HG03039 (cell line): ENCODE measurements at regions not wholly inside any gene's neighbourhood (a gene's known extent, or its start where the extent isn't known, plus 50 kb on each side); places are given as distances from the start of the nearest gene placed in this dataset.
"Not testable (repeated sequence)": the region's sequence is repeated elsewhere in the genome, so short reads cannot be mapped to it uniquely, and the experiment has no call there.

Experiments
- ATAC-seq: cut with Tn5 transposase; IDR thresholded peaks from one replicate; pipeline ENCODE4 v1.9.1; 2021; ENCODE audit warnings: mild to moderate bottlenecking, moderate library complexity; ENCODE audit not compliant: unreplicated experiment

DNA sequence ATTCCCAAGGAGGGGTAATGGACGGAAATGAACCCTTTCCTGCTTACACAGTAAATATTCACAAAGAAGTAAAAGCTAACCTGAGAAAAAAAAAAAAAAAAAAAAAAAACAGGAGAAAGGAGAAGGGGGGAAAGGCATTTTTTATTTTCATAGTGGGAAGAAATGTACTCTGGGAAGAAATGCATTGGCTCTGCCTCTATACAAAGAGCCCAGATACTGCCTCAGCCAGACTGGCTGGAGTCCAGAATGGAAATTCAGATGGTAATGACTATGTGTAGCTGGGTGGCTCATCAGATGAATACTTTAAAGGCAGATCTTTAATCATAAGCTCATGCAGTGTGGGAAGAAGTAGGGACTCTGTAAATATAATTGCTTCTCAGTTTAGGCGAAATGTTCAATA lies 124.9 kb upstream of the ZNF608 start:
- no peak for ATAC-seq

DNA sequence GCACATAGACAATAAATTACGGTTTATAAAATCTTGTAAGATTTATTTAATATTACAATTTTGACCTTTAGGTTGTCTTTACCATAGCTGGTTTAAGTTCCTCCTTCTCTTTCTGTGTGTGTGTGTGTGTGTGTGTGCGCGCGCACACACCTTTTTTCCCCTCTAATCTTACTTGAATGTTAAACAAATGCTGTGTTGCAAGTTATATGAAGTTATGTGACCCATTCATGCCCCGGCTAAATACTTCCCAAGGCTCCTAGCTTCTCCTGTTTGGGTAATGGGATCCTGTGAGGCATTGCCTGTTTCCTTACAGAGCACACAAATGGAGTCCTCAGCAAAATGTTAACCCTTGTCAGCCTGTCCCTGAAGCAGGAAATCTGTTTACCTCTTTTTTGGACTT lies 125.6 kb upstream of the ZNF608 start:
- no peak for ATAC-seq

DNA sequence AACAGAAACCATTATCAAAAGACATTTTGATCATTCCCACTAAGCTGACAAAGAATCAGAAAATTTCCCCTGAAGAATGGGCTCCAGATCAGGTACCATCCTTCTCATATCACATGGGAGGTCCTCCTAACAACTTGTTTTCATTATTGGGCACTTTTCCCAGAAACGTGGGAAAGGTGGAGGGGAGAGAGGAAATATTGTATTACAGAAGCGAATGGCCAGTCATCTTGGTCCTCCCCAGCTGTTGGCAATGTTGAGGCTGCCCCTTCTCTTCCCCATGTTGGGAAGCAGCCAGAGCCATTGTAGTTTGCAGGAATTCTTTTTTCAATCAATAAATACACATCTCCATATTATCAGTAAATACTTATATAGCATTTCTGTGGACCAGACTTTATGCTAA lies 126.2 kb upstream of the ZNF608 start:
- no peak for ATAC-seq

DNA sequence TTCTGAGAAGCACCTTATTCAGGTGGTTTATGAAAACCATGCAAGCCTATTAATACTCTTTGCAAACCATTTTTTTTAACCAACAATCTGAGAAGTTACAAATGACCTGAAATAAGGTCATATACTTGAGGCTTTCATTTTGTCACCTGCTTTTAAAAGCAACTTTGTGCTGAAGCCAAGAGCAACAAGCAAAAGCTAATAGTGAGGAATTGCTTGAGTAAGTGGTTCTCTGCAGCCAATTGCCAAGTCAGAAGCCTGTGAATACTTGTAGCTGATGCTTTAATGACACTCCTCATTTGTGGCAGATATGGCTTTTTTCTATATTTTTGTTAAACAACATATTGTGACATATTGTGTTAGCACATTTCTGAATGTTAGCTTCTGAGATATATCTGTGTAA lies 126.7 kb upstream of the ZNF608 start:
- no peak for ATAC-seq

DNA sequence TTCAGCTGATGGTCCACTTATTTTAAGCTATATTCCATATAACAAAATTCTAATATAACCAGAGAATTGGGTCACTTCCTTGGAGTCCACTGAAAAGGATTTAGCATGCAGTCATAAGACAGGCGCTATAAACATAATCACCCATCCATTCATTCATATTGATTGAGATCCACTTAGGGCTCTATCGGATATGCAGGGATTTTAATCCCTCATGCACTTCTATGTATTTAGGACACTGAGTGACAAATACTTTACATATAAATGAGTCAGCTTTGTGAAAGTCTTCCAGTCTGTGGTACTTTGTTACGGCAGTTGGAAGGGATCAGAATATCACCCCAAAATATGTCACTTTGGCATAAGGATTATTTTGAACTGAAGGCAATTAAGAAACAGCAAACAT lies 127.3 kb upstream of the ZNF608 start:
- ATAC-seq = no peak

DNA sequence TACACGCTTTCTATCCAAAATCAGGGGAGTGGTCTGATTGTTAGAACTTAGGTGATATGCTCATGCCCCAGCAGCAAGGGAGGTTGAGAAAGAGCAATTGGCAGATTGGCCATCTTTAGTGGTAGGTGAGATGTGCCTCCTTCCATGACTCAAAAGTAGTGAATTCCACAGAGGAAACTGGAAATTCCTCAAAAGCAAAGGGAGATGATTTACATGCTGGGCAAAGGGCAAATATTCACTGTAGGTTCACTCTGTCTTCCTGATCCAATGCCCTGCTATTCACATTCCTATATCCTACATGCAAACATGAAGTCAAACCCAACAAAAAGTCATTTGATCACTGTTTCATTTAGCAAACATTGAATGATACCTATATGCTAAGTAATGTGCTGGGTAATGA lies 130.1 kb upstream of the ZNF608 start:
- no peak for ATAC-seq

DNA sequence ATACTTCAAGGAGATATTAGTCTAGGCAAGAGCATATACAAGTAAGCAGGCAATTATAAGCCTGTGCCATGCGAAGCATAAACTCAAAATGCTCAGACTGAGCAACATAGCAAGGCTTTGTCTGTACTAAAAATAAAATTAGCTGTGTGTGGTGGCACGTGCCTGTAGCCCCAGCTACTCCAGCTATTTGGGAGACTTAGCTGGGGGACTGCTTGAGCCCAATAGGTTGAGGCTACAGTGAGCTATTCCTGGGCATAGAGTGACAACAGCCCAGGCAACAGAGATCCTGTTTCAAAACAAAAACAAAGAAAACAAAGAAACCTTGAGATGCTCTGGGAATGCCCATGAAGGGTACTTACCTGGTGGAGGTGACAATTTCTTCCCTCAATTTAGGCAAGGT lies 130.5 kb upstream of the ZNF608 start:
- no peak for ATAC-seq

DNA sequence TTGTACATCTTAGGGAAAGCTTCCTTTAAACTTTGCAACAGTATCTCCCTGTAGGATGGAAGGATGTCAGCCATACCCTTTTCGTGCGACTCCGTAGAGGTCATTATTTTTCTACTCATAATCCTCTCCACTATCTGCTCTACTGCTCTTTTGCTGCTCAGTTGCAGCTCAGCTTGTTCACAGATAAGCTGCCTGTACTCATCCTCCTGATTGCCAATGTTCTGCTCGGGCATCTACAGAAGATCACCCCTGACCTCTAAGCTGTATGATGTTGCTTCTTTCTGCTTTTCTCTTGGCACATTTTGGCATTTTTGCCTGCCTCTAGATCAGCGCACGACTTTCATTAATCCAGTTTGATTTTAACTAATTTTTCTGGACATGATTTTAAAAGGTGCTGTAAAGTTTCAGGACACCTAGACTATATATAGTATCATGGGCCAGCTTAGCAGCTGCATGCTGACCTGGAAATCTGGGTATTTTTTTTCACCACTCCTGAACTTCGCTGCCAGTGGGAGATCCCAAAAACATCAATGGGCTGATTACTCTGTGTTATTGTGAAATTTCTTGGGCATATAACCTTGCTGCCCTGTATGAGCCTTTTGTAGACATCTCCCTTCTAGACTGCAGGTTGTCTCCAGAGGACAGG lies 131.2 kb upstream of the ZNF608 start:
- no peak for ATAC-seq

DNA sequence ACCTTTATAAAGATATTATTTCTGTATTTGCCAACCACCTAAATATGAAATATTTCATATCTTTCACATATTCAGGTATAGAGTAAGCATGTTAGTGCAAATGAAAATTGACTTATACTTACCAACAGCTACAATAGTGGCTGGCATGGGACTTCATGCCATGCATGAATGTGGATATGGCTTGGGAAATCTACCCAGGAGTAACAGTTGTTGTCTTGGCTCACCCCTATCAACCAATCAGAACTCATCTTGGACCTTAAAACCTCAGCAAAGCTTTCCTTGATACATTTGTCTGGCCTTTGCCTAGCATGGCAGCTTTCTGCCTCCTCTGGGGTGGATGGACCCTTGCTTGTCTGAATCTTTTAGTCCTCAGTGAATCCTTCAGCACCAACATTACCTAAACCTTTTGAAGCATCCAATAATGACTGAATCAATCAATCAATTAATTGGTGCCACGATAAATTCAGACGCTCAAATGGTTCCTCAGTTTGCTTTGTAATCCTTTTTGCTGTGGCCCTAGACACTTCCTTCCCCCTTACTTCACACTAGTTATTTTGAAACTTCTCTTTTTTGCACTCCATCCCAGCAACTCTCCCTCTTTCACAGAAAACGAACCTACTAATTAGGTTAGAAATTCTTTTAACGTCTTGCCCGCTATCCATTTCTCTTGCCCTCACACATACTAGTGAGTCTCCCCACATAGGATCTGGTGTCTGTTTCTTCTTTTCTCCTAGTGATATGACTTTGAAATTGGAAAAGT lies 132.3 kb upstream of the ZNF608 start:
- no peak for ATAC-seq

DNA sequence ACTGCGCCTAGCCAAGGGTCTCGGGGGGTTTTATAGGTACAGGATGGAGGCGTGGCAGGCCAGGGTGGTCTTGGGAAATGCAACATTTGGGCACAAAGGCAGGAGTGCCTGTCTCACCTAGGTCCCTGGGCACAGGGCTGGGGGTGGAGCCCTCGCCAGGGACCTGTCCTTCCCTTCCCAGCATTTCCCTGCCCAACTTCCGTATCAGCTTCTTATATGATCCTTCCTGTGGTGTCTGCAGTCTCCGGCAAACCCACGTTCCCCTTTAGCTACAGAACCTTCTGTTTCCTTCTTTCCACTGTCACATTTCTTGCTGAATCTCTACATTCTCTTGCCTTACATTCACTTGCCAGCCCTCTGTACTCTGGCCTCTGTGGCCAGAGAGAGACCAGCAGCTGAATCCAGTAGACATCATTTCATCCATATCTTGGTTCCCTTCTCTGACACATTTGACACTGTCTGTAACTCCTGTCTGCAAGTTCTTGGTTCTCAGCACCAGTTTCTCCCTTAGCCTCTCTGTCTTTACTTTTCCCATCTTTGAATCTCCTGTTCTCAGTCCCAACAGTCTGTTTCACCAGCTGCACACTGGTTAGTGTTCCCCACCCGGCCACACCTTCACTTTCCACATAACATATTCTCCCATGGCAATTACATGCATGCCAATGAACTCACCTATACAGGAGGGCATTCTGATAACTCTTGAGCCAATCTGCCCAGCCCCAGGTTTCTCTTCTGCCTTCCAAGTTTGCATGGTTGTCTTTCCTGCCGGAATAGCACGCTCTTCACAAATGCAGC lies 134.7 kb upstream of the ZNF608 start:
- ATAC-seq = no peak

DNA sequence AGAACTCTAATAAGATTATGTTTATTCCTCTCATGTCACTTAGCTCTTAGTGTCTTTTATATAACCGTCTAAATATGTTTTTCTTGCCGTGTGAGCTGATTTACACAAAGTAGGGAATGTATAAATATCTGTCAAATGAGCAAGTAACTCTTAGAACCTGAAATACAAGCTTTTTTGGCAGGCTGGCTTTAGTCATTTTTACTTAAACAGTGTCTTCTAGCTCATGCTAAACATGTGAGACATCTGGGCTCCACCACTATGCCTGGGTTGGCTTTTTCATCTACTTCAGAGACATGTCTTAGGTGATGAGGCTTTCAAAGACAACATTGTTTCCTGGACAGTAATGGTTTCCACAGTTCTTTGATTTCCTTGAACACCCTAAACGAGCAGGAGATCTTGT lies 137.2 kb upstream of the ZNF608 start:
- ATAC-seq = no peak

DNA sequence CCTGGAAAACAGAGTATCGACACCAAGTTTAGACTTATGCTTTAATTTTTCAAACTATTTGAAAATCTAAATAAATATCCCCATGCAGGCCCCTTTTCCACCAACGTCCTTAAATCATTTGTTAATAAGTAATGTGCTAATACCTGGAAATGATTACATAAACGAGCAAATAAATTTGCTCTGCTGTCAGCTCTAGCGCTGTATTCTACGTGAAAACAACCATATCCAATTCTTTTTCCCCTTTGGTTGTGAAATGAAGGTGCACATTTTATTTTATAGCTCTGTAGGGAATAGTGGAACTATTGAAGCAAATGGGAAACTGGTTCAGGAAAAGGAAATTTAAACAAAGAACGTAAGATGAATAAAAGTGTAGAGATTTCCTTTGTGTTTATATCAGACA lies 137.7 kb upstream of the ZNF608 start:
- ATAC-seq = no peak

DNA sequence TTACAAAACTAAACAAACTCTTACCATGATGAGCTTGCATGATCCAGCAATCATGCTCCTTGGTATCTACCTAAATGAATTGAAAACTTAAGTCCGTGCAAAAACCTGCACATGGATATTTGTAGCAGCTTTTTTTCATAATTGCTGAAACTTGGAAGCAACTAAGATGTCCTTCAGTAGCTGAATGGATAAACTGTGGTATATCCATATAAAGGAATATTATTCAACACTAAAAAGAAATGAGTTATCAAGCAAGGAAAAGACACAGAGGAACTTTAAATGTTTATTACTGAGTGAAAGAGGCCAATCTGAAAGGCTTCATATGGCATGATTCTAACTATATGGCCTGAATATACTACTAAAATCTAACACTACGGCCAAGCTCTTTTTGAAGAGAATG lies 139.1 kb upstream of the ZNF608 start:
- no peak for ATAC-seq

DNA sequence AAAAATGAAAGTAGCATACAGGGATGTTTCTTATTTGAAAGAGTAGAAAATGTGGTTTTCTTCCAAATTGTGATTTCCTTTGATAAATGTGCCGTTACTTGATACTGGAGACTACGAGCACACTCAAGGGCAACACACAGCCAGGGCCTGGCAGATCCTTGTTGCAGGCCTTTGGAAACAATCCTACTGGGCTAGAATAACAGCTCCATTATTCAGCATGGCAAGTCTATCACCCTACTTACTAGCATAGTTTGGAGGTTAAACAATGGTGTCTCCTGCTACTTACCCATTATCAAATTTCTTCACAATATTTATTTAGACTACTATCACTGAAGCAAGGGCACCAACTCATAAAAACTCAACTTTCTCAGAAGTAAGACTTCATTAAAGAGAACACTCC lies 140.8 kb upstream of the ZNF608 start:
- no peak for ATAC-seq

DNA sequence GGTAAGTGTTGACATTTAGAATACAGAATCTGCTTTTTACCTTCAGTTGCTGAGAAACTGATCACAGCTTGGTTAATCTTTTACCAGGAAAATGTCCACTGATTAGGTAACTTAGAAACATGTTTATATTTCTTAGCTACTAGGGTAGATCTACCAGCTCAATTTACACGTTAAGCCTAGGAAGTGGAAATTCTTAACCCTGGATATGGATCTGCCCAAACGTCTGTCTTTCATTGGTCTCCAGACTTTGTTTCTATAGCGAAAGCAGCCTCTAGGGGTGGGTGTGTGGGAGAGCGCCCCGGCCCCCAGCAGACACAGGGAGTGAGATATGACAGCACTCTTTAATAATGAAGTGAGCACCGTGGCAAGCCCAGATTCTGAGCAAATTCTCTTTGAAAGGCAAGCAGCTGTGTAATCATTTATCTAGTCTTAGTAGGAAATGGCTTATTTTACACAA lies 141.6 kb upstream of the ZNF608 start:
- ATAC-seq = no peak

DNA sequence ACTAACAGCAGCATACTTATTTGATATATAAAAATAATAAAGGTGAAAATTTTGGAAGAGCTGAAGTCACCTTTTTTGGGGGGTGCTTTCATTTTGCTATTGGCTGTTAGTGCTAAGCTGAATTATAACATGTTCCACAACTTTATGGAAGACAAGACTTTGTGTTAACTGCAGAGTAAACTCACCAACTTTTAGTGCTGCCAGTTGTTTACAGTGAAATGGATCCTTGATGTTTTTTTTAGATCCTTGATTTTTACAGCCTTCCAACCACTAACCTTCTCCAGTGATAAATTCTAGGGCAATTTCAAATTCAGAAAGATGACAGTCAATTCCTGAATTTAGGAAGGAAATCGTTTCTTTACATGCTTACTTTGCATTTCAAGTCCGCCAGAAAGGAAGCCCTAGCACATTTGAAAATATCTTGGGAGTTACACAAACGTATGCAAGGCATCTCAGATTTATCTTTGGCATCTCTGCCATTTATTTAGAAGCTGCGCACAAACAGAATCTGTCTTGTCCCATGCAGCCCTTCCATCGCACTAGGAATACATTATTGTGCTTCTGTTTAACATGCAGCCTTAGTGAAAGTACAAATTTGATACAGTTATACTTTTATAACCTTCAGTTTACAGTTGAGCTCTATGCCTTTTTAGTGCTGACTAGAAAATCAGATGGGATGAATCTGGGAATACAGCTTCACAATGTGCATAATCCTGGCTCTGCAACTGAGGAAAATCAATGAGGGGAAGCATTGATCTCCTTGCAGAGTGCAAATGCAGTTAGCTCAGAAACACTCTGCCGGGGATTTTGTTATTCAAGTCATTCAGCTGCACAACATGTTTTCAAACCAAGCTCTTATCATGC lies 142.4 kb upstream of the ZNF608 start:
- ATAC-seq = no peak

DNA sequence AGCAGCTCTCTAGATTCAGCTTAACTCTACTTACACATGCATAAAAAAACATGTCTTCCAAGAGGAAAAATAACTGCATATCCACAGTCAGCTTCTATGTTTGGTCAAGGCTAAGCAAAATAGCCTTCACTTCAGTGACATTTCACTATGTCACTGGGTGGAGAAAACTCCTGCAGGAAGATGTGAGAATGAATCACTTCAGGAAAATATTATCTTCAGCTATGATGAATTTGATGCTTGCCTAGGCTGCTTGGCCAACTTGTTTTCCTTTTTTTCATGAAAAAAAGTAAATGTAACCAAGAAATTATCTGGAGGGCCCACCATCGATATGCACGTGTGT lies 143.0 kb upstream of the ZNF608 start:
- no peak for ATAC-seq

DNA sequence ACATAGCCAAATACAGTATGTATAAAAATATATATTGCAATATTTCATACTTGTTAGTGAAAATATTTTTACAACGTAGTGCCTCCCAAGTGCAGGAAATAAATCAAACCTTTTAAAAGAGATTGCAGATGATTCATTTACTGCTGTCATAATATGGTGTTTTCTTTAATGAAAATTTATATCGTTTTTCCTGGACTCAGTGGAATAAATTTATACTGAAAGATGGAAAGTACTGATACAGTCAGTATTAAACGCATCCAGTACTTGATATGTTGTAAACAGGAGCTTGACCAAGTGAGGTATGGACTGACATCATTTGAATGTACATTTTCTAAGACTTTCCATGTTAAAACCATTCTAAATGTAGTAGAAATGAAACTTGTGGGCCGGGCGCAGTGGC lies 143.4 kb upstream of the ZNF608 start:
- ATAC-seq = no peak

DNA sequence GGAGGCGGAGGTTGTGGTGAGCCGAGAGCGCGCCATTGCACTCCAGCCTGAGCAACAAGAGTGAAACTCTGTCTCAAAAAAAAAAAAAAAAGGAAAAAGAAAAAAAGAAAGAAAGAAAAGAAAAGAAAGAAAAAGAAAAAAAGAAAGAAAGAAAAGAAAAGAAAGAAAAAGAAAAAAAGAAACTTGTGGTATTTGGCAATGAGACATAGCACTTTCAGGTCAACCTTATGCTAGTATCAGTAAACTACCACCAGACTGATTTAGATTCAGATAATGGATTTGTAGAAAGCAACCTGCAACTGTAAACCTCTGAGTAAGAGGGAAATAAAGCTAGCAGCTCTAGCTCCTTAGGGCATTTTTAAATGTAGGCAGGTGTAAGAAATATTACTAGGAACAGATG lies 144.0 kb upstream of the ZNF608 start:
- ATAC-seq = not testable (repeated sequence)

DNA sequence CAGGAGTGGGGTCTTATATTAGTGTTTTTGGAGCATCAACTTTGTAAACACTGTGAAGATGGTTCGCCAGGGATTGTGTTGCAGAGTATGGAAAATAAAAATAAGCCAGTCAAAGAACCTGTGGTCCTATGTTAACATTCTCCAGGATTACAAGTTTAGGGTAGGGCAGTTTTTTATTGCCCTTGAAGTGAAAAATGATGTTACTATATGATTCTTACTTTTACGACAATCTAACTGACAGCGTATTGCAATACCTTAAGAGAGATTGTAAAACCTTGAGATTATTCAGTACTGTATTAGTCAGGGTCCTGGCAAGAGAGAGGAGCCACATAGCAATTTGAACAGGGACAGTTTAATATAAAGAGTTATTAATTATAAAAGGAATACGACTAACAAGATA lies 144.7 kb upstream of the ZNF608 start:
- no peak for ATAC-seq

DNA sequence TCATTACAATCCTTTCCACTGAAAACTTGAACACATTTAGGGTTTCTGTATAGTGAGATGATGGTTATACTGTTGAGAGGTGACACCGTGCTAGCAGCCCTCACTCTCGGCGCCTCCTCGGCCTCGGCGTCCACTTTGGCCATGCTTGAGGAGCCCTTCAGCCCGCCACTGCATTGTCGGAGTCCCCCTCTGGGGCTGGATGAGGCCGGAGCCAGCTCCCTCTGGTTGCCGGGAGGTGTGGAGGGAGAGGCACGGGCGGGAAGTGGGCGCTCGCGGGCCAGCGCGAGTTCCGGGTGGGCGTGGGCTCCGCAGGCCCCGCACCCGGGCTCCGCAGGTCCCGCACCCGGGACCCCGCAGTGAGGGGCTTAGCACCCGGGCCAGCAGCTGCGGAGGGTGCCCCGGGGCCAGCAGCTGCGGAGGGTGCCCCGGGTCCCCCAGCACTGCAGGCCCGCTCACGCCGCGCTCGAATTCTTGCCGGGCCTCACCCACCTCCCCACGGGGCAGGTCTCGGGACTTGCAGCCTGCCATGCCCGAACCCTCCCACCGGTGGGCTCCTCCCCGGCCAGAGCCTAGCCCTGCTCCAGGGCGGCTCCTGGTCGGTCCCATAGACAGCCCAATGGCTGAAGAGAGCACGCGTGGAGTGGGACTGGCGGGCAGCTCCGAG lies 145.9 kb upstream of the ZNF608 start:
- no peak for ATAC-seq
